B cell (primary cell): ENCODE measurements at regions not wholly inside any gene's neighbourhood (a gene's known extent, or its start where the extent isn't known, plus 50 kb on each side); places are given as distances from the start of the nearest gene placed in this dataset.

Source experiments
- EZH2 ChIP-seq: IDR thresholded peaks from 2 replicates; pipeline ENCODE4 v1.6.1; 2012; ENCODE audit warnings: borderline replicate concordance, low read depth, mild to moderate bottlenecking, moderate library complexity, low read length; ENCODE audit not compliant: insufficient read depth, poor library complexity, severe bottlenecking
- TF ChIP-seq, protein P1 (sequence below): fragments of 200-600 bp; IDR thresholded peaks from one replicate; pipeline ENCODE4 v1.8.0; 2022; ENCODE audit warnings: antibody characterized with exemption, mild to moderate bottlenecking

DNA sequence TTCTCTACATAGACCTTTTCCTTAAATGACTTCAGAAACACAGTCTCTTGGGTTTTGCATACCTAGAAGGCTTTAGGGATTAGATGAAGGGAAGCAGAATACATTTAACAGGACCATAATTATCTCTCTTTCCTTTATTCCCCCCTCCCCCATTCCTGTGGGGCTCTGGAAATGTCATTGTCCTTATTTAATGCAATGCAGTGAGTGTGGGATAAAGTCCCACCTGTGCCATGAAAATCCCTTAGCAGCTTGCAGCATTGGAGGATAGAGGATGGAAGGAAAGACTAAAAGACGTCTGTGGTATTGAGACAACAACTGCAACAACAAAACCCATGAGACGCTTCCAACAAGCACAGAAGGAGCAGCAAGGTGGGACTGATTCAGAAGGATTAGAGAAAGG, 117.8 kb upstream of the DCC start:
- TF ChIP-seq, protein P1, sequence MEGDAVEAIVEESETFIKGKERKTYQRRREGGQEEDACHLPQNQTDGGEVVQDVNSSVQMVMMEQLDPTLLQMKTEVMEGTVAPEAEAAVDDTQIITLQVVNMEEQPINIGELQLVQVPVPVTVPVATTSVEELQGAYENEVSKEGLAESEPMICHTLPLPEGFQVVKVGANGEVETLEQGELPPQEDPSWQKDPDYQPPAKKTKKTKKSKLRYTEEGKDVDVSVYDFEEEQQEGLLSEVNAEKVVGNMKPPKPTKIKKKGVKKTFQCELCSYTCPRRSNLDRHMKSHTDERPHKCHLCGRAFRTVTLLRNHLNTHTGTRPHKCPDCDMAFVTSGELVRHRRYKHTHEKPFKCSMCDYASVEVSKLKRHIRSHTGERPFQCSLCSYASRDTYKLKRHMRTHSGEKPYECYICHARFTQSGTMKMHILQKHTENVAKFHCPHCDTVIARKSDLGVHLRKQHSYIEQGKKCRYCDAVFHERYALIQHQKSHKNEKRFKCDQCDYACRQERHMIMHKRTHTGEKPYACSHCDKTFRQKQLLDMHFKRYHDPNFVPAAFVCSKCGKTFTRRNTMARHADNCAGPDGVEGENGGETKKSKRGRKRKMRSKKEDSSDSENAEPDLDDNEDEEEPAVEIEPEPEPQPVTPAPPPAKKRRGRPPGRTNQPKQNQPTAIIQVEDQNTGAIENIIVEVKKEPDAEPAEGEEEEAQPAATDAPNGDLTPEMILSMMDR = no peak
- no peak for TF ChIP-seq EZH2
